ENCODE measurements at regions not wholly inside any gene's neighbourhood (a gene's known extent, or its start where the extent isn't known, plus 50 kb on each side); places are given as distances from the start of the nearest gene placed in this dataset.
"Not testable (repeated sequence)": the region's sequence is repeated elsewhere in the genome, so short reads cannot be mapped to it uniquely, and the experiment has no call there.

DNA sequence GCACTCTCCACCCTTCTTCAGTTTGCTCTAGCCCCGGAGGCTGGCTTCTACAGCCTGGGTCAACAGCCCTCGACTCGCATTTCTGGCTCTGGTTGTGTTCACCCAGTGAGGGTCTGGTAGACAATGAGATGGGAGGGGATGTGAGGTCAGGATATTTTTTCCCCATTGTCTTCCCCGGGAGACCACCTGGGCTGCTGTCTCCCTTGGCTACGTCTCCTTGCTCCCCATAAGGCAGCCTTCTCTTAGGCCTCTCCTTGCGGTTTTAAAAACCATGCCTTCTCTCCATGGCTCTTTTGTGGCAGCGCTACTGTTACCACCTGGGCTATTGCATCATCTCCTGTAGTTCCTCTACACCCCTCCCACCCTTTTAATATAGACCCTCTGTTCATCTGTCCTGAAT, 327.6 kb upstream of the NOTCH2NLA start:
- H3K9me2 ChIP-seq (ENCODE audit: insufficient read depth, low read length); POLR2A ChIA-PET; intact Hi-C loops (cut with micrococcal nuclease; ENCODE audit: unreplicated experiment); H3K4me3 ChIP-seq (ENCODE audit: low read depth, low read length, poor library complexity, severe bottlenecking); BruUV-seq (replicated peaks); H4K20me1 ChIP-seq (ENCODE audit: insufficient read depth, low read length); H3K27ac ChIP-seq (ENCODE audit: low read depth, low read length, poor library complexity, severe bottlenecking); CTCF ChIA-PET (ENCODE audit: unreplicated experiment); H3K4me2 ChIP-seq (ENCODE audit: low read length); H3K9me3 ChIP-seq (ENCODE audit: low read length); H3K4me1 ChIP-seq (ENCODE audit: insufficient read depth, low read length, poor library complexity, severe bottlenecking); H3K36me3 ChIP-seq (ENCODE audit: insufficient read depth, low read length); H2AFZ ChIP-seq (ENCODE audit: low read length); DNase-seq (ENCODE audit: low spot score); H3K79me2 ChIP-seq (ENCODE audit: insufficient read depth, low read depth, low read length): not testable (repeated sequence)

DNA sequence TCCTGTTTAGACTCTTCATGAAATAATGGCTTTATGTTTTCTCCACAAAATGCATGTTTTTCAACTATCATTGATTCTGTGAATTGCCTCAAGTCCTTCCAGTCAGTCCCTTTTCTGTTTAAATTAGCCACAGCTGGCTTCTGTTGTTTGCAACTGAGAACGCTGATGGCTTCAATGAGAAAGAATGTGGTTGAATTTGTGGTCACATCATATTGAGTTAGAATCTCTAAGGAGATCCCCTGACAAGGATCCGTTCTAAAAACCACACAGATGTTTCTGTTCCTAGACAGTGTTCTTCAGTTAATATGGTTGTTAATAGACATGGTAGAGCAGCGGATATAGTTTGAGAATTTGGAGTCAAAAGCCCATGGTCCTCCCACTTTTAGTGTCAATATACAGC, 323.6 kb upstream of the NOTCH2NLA start:
- POLR2A ChIA-PET; BruUV-seq (replicated peaks); H3K79me2 ChIP-seq (ENCODE audit: insufficient read depth, low read depth, low read length); H3K9me2 ChIP-seq (ENCODE audit: insufficient read depth, low read length); CTCF ChIA-PET (ENCODE audit: unreplicated experiment); DNase-seq (ENCODE audit: low spot score); H4K20me1 ChIP-seq (ENCODE audit: insufficient read depth, low read length); H3K4me3 ChIP-seq (ENCODE audit: low read depth, low read length, poor library complexity, severe bottlenecking); H3K27ac ChIP-seq (ENCODE audit: low read depth, low read length, poor library complexity, severe bottlenecking); H3K9me3 ChIP-seq (ENCODE audit: low read length); H3K4me1 ChIP-seq (ENCODE audit: insufficient read depth, low read length, poor library complexity, severe bottlenecking); H3K4me2 ChIP-seq (ENCODE audit: low read length); H3K36me3 ChIP-seq (ENCODE audit: insufficient read depth, low read length); H2AFZ ChIP-seq (ENCODE audit: low read length); intact Hi-C loops (cut with micrococcal nuclease; ENCODE audit: unreplicated experiment): not testable (repeated sequence)

DNA sequence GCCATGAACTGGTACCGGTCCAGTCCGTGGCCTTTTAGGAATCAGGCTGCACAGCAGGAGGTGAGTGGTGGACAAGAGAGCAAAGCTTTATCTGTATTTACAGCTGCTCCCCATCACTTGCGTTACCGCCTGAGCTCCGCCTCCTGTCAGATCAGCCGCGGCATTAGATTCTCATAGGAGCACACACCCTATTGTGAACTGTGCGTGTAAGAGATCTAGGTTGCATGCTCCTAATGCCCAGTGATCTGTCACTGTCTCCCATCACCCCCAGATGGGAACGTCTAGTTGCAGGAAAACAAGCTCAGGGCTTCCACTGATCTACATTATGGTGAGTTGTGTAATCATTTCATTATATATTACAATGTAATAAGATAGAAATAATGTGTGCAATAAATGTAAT, 319.9 kb upstream of the NOTCH2NLA start:
- H3K9me3 ChIP-seq (ENCODE audit: low read length); H3K27ac ChIP-seq (ENCODE audit: low read depth, low read length, poor library complexity, severe bottlenecking); H3K4me3 ChIP-seq (ENCODE audit: low read depth, low read length, poor library complexity, severe bottlenecking); H3K9me2 ChIP-seq (ENCODE audit: insufficient read depth, low read length); H3K4me2 ChIP-seq (ENCODE audit: low read length); H4K20me1 ChIP-seq (ENCODE audit: insufficient read depth, low read length); DNase-seq (ENCODE audit: low spot score); CTCF ChIA-PET (ENCODE audit: unreplicated experiment); BruUV-seq (replicated peaks); intact Hi-C loops (cut with micrococcal nuclease; ENCODE audit: unreplicated experiment); H3K79me2 ChIP-seq (ENCODE audit: insufficient read depth, low read depth, low read length); H2AFZ ChIP-seq (ENCODE audit: low read length); H3K4me1 ChIP-seq (ENCODE audit: insufficient read depth, low read length, poor library complexity, severe bottlenecking); H3K36me3 ChIP-seq (ENCODE audit: insufficient read depth, low read length); POLR2A ChIA-PET: not testable (repeated sequence)

- H3K4me2 ChIP-seq (ENCODE audit: low read length); CTCF ChIA-PET (ENCODE audit: unreplicated experiment); POLR2A ChIA-PET; H4K20me1 ChIP-seq (ENCODE audit: insufficient read depth, low read length); H3K79me2 ChIP-seq (ENCODE audit: insufficient read depth, low read depth, low read length); H3K36me3 ChIP-seq (ENCODE audit: insufficient read depth, low read length); H3K27ac ChIP-seq (ENCODE audit: low read depth, low read length, poor library complexity, severe bottlenecking); BruUV-seq (replicated peaks); H3K4me3 ChIP-seq (ENCODE audit: low read depth, low read length, poor library complexity, severe bottlenecking); H2AFZ ChIP-seq (ENCODE audit: low read length); intact Hi-C loops (cut with micrococcal nuclease; ENCODE audit: unreplicated experiment); H3K9me2 ChIP-seq (ENCODE audit: insufficient read depth, low read length); H3K4me1 ChIP-seq (ENCODE audit: insufficient read depth, low read length, poor library complexity, severe bottlenecking); DNase-seq (ENCODE audit: low spot score); H3K9me3 ChIP-seq (ENCODE audit: low read length): not testable (repeated sequence)
Measured at GRCh38 chr1:146546189-146546588, 317.4 kb upstream of the NOTCH2NLA start.

DNA sequence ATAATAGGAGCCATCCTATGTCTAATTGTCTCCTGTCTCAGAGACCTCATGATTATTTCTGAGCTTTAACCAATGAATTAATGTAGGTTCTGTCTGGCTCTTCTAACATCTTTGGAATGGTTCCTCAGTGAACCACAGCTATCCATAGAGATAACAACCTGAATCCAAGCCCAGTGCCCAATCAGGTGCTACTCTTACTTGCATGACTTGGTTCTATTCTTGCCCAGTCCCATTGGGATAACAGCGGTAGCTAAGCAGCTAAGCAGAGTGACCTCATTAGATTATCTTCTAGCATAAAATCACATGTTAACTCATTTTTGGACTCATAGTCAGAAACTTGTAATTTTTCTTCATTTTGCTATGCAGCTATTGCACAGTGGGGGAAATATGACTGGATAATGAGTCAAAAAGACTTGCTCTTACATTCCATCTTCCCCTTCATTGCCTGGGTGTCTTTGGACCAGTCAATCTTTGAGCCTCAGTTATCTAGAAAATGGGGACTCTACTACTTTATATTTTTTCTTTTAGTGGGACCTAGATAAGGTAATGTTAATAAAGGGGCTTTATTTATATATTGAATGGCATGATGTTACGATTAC, 309.1 kb upstream of the NOTCH2NLA start:
- H4K20me1 ChIP-seq (ENCODE audit: insufficient read depth, low read length); BruUV-seq (replicated peaks); H3K27ac ChIP-seq (ENCODE audit: low read depth, low read length, poor library complexity, severe bottlenecking); H3K4me2 ChIP-seq (ENCODE audit: low read length); H3K9me2 ChIP-seq (ENCODE audit: insufficient read depth, low read length); H3K79me2 ChIP-seq (ENCODE audit: insufficient read depth, low read depth, low read length); H3K4me3 ChIP-seq (ENCODE audit: low read depth, low read length, poor library complexity, severe bottlenecking); POLR2A ChIA-PET; H3K9me3 ChIP-seq (ENCODE audit: low read length); H3K36me3 ChIP-seq (ENCODE audit: insufficient read depth, low read length); DNase-seq (ENCODE audit: low spot score); intact Hi-C loops (cut with micrococcal nuclease; ENCODE audit: unreplicated experiment); CTCF ChIA-PET (ENCODE audit: unreplicated experiment); H3K4me1 ChIP-seq (ENCODE audit: insufficient read depth, low read length, poor library complexity, severe bottlenecking); H2AFZ ChIP-seq (ENCODE audit: low read length): not testable (repeated sequence)

- H3K9me3 ChIP-seq (ENCODE audit: low read length); BruUV-seq (replicated peaks); H3K27ac ChIP-seq (ENCODE audit: low read depth, low read length, poor library complexity, severe bottlenecking); H2AFZ ChIP-seq (ENCODE audit: low read length); POLR2A ChIA-PET; H3K36me3 ChIP-seq (ENCODE audit: insufficient read depth, low read length); CTCF ChIA-PET (ENCODE audit: unreplicated experiment); DNase-seq (ENCODE audit: low spot score); H4K20me1 ChIP-seq (ENCODE audit: insufficient read depth, low read length); H3K4me3 ChIP-seq (ENCODE audit: low read depth, low read length, poor library complexity, severe bottlenecking); H3K4me1 ChIP-seq (ENCODE audit: insufficient read depth, low read length, poor library complexity, severe bottlenecking); H3K79me2 ChIP-seq (ENCODE audit: insufficient read depth, low read depth, low read length); H3K9me2 ChIP-seq (ENCODE audit: insufficient read depth, low read length); intact Hi-C loops (cut with micrococcal nuclease; ENCODE audit: unreplicated experiment); H3K4me2 ChIP-seq (ENCODE audit: low read length): not testable (repeated sequence)
Measured at GRCh38 chr1:146536028-146536427, 307.2 kb upstream of the NOTCH2NLA start.

DNA sequence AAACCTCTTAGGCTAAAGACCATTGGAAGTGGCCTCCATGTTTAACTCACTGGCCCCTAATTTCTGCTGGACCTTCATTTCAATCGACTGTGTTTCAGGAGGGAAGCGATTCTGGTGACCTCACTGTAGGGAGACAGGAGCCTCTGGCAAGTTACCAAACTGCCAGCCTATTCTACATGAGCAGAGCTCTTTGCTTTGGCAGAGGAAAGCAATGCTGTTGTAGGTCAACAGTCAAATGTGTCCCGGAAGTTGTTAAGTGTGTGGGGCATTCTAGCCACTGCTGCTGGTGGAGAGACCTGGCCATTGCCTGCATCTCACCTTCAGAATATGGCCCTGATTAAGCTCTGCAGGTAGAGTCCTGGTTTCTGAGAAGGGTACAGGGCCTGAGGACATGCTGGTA, 306.8 kb upstream of the NOTCH2NLA start:
- DNase-seq (ENCODE audit: low spot score); POLR2A ChIA-PET; H3K27ac ChIP-seq (ENCODE audit: low read depth, low read length, poor library complexity, severe bottlenecking); BruUV-seq (replicated peaks); H3K4me3 ChIP-seq (ENCODE audit: low read depth, low read length, poor library complexity, severe bottlenecking); H2AFZ ChIP-seq (ENCODE audit: low read length); H3K9me2 ChIP-seq (ENCODE audit: insufficient read depth, low read length); CTCF ChIA-PET (ENCODE audit: unreplicated experiment); H4K20me1 ChIP-seq (ENCODE audit: insufficient read depth, low read length); intact Hi-C loops (cut with micrococcal nuclease; ENCODE audit: unreplicated experiment); H3K9me3 ChIP-seq (ENCODE audit: low read length); H3K4me2 ChIP-seq (ENCODE audit: low read length); H3K79me2 ChIP-seq (ENCODE audit: insufficient read depth, low read depth, low read length); H3K36me3 ChIP-seq (ENCODE audit: insufficient read depth, low read length); H3K4me1 ChIP-seq (ENCODE audit: insufficient read depth, low read length, poor library complexity, severe bottlenecking): not testable (repeated sequence)
